Stimulated activated CD8-positive, alpha-beta memory T cell treated with anti-CD3 and anti-CD28 coated beads, Interleukin-4, amount 100 ng/mL, for 1 hour (primary cell): ENCODE measurements at regions not wholly inside any gene's neighbourhood (a gene's known extent, or its start where the extent isn't known, plus 50 kb on each side); places are given as distances from the start of the nearest gene placed in this dataset.
"Not testable (repeated sequence)": the region's sequence is repeated elsewhere in the genome, so short reads cannot be mapped to it uniquely, and the experiment has no call there.

ENCODE experiments used
- DNase-seq, 2 donors: peaks; one replicate each; pipeline ENCODE4 v3.0.0-alpha.2; 2020; ENCODE audit warnings: low read depth in 2 of 2, low spot score in 1 of 2

GRCh38 chr14:106764968-106765369 is 1238.6 kb downstream of the TMEM121 start:
- DNase-seq: not testable (repeated sequence)

- no peak for DNase-seq
Measured at GRCh38 chr14:106766145-106766544, 1239.8 kb downstream of the TMEM121 start.

GRCh38 chr14:106766551-106767277 is 1240.3 kb downstream of the TMEM121 start:
- DNase-seq: not testable (repeated sequence)

- not testable (repeated sequence) for DNase-seq
Measured at GRCh38 chr14:106768230-106768629, 1241.8 kb downstream of the TMEM121 start.

GRCh38 chr14:106768972-106769700 is 1242.8 kb downstream of the TMEM121 start:
- not testable (repeated sequence) for DNase-seq

GRCh38 chr14:106770158-106770672 is 1243.8 kb downstream of the TMEM121 start:
- DNase-seq: not testable (repeated sequence)

GRCh38 chr14:106774889-106775480 is 1248.6 kb downstream of the TMEM121 start:
- DNase-seq: peak; percentile 65 to 67

- no peak for DNase-seq
Measured at GRCh38 chr14:106776395-106776983, 1250.1 kb downstream of the TMEM121 start.

GRCh38 chr14:106778986-106779385 is 1252.6 kb downstream of the TMEM121 start:
- DNase-seq: no peak

GRCh38 chr14:106786697-106787096 is 1260.3 kb downstream of the TMEM121 start:
- no peak for DNase-seq

GRCh38 chr14:106787626-106788025 is 1261.2 kb downstream of the TMEM121 start:
- DNase-seq: no peak

GRCh38 chr14:106788534-106788933 is 1262.2 kb downstream of the TMEM121 start:
- DNase-seq: no peak

- no peak for DNase-seq
Measured at GRCh38 chr14:106789318-106789717, 1262.9 kb downstream of the TMEM121 start.

- peak; percentile 40 to 52 for DNase-seq
Measured at GRCh38 chr14:106790189-106791036, 1264.0 kb downstream of the TMEM121 start.

GRCh38 chr14:106792543-106792942 is 1266.2 kb downstream of the TMEM121 start:
- no peak for DNase-seq

- not testable (repeated sequence) for DNase-seq
Measured at GRCh38 chr14:106798166-106798565, 1271.8 kb downstream of the TMEM121 start.

GRCh38 chr14:106802413-106803364 is 1276.3 kb downstream of the TMEM121 start:
- no peak for DNase-seq

GRCh38 chr14:106803379-106803778 is 1277.0 kb downstream of the TMEM121 start:
- DNase-seq: no peak

- no peak for DNase-seq
Measured at GRCh38 chr14:106807493-106807892, 1281.1 kb downstream of the TMEM121 start.
